ENCODE measurements at regions not wholly inside any gene's neighbourhood (a gene's known extent, or its start where the extent isn't known, plus 50 kb on each side); places are given as distances from the start of the nearest gene placed in this dataset.
"Not testable (repeated sequence)": the region's sequence is repeated elsewhere in the genome, so short reads cannot be mapped to it uniquely, and the experiment has no call there.

GRCh38 chr17:45576527-45577307, 86.2 kb upstream of the PLEKHM1 start:
- not testable (repeated sequence) for H3K4me3 ChIP-seq (ENCODE audit: low read length in 2 of 2); H3K27me3 ChIP-seq (ENCODE audit: control insufficient read depth in 3 of 3, insufficient read depth in 3 of 3, low read depth in 1 of 3, low read length in 3 of 3); H3K4me2 ChIP-seq (ENCODE audit: insufficient read depth, low read length, poor library complexity, severe bottlenecking); H3K18ac ChIP-seq (ENCODE audit: low read length); H4K91ac ChIP-seq (ENCODE audit: low read depth, low read length, poor library complexity); DNase-seq (ENCODE audit: low spot score); H3K4ac ChIP-seq (ENCODE audit: low read length); H4K8ac ChIP-seq (ENCODE audit: low read depth, low read length); H3K9me3 ChIP-seq (replicated peaks in 1 of 2; ENCODE audit: control insufficient read depth in 2 of 2, insufficient read depth in 1 of 2, low read depth in 1 of 2, low read length in 2 of 2); H3K14ac ChIP-seq (ENCODE audit: low read length); H3K23ac ChIP-seq (ENCODE audit: low read depth, low read length, poor library complexity); H3K9ac ChIP-seq (ENCODE audit: low read depth, low read length, poor library complexity); H3K27ac ChIP-seq (replicated peaks; ENCODE audit: low read length); H3K4me1 ChIP-seq (ENCODE audit: control insufficient read depth in 2 of 2, insufficient read depth in 1 of 2, low read depth in 1 of 2, low read length in 2 of 2); H2AFZ ChIP-seq (ENCODE audit: low read length); H2BK15ac ChIP-seq (ENCODE audit: low read length); H2AK5ac ChIP-seq (ENCODE audit: low read depth, low read length); H2BK5ac ChIP-seq (ENCODE audit: low read length); H2BK12ac ChIP-seq (ENCODE audit: low read length); H2BK120ac ChIP-seq (ENCODE audit: low read depth, low read length)
- H3K36me3 ChIP-seq (replicated peaks in 1 of 2; ENCODE audit: control insufficient read depth in 2 of 2, insufficient read depth in 2 of 2, low read length in 2 of 2) = peaks cover 5 to 72% of the 10 kb centered on the region in 2 donors
- H3K79me1 ChIP-seq (ENCODE audit: low read depth, low read length) = peaks cover 17% of the 10 kb centered on the region
- WGBS, 2 donors (ENCODE audit: extremely low coverage in 2 of 2, insufficient read length in 2 of 2, insufficient replicate concordance in 1 of 2) = no CpG with 5 or more reads among the region's 10 CpGs

- Histone ChIP-seq H3K14ac (ENCODE audit: low read length) (no peak overlapping the region), H3K4ac (ENCODE audit: low read length) (no peak overlapping the region), H3K4me3 (ENCODE audit: low read length in 2 of 2) (no peak overlapping the region), H3K9ac (ENCODE audit: low read depth, low read length, poor library complexity) (no peak overlapping the region), H3K36me3 (replicated peaks in 1 of 2; ENCODE audit: control insufficient read depth in 2 of 2, insufficient read depth in 2 of 2, low read length in 2 of 2) (peaks cover 6 to 82% of the 10 kb centered on the region in 2 donors), H3K9me3 (replicated peaks in 1 of 2; ENCODE audit: control insufficient read depth in 2 of 2, insufficient read depth in 1 of 2, low read depth in 1 of 2, low read length in 2 of 2) (no peaks in the 10 kb centered on the region), H3K27ac (replicated peaks; ENCODE audit: low read length) (no peak overlapping the region), H3K23ac (ENCODE audit: low read depth, low read length, poor library complexity) (no peak overlapping the region), H2BK12ac (ENCODE audit: low read length) (no peak overlapping the region), H2BK120ac (ENCODE audit: low read depth, low read length) (no peak overlapping the region), H4K91ac (ENCODE audit: low read depth, low read length, poor library complexity) (no peak overlapping the region), H3K27me3 (ENCODE audit: control insufficient read depth in 3 of 3, insufficient read depth in 3 of 3, low read depth in 1 of 3, low read length in 3 of 3) (no peaks in the 10 kb centered on the region), H2BK15ac (ENCODE audit: low read length) (no peak overlapping the region), H2AK5ac (ENCODE audit: low read depth, low read length) (no peak overlapping the region), H4K8ac (ENCODE audit: low read depth, low read length) (no peak overlapping the region), H3K18ac (ENCODE audit: low read length) (no peak overlapping the region), H2BK5ac (ENCODE audit: low read length) (no peak overlapping the region), H2AFZ (ENCODE audit: low read length) (no peak overlapping the region), H3K4me1 (ENCODE audit: control insufficient read depth in 2 of 2, insufficient read depth in 1 of 2, low read depth in 1 of 2, low read length in 2 of 2) (peaks cover 0 to 3% of the 10 kb centered on the region in 2 donors), H3K4me2 (ENCODE audit: insufficient read depth, low read length, poor library complexity, severe bottlenecking) (no peak overlapping the region), H3K79me1 (ENCODE audit: low read depth, low read length) (peaks cover 19% of the 10 kb centered on the region)
- WGBS, 2 donors (ENCODE audit: extremely low coverage in 2 of 2, insufficient read length in 2 of 2, insufficient replicate concordance in 1 of 2) = no CpG with 5 or more reads among the region's 6 CpGs
- DNase-seq (ENCODE audit: low spot score) = no peak
Observed at GRCh38 chr17:45577571-45578279, 87.2 kb upstream of the PLEKHM1 start.

- Histone ChIP-seq H3K18ac (ENCODE audit: low read length) (no peak overlapping the region), H3K36me3 (replicated peaks in 1 of 2; ENCODE audit: control insufficient read depth in 2 of 2, insufficient read depth in 2 of 2, low read length in 2 of 2) (peaks cover 3 to 81% of the 10 kb centered on the region in 2 donors), H3K4me2 (ENCODE audit: insufficient read depth, low read length, poor library complexity, severe bottlenecking) (no peak overlapping the region), H2BK5ac (ENCODE audit: low read length) (no peak overlapping the region), H3K9me3 (replicated peaks in 1 of 2; ENCODE audit: control insufficient read depth in 2 of 2, insufficient read depth in 1 of 2, low read depth in 1 of 2, low read length in 2 of 2) (no peaks in the 10 kb centered on the region), H3K9ac (ENCODE audit: low read depth, low read length, poor library complexity) (no peak overlapping the region), H3K27me3 (ENCODE audit: control insufficient read depth in 3 of 3, insufficient read depth in 3 of 3, low read depth in 1 of 3, low read length in 3 of 3) (no peaks in the 10 kb centered on the region), H3K79me1 (ENCODE audit: low read depth, low read length) (peaks cover 17% of the 10 kb centered on the region), H3K4me3 (ENCODE audit: low read length in 2 of 2) (no peak overlapping the region), H3K4me1 (ENCODE audit: control insufficient read depth in 2 of 2, insufficient read depth in 1 of 2, low read depth in 1 of 2, low read length in 2 of 2) (peaks cover 3% of the 10 kb centered on the region in 2 donors), H2AFZ (ENCODE audit: low read length) (no peak overlapping the region), H3K14ac (ENCODE audit: low read length) (no peak overlapping the region), H3K27ac (replicated peaks; ENCODE audit: low read length) (no peak overlapping the region), H2BK12ac (ENCODE audit: low read length) (no peak overlapping the region), H2AK5ac (ENCODE audit: low read depth, low read length) (no peak overlapping the region), H4K8ac (ENCODE audit: low read depth, low read length) (no peak overlapping the region), H2BK120ac (ENCODE audit: low read depth, low read length) (no peak overlapping the region), H2BK15ac (ENCODE audit: low read length) (no peak overlapping the region), H4K91ac (ENCODE audit: low read depth, low read length, poor library complexity) (no peak overlapping the region), H3K23ac (ENCODE audit: low read depth, low read length, poor library complexity) (no peak overlapping the region), H3K4ac (ENCODE audit: low read length) (no peak overlapping the region)
- no peak for DNase-seq (ENCODE audit: low spot score)
- no CpG with 5 or more reads among the region's 10 CpGs for WGBS, 2 donors (ENCODE audit: extremely low coverage in 2 of 2, insufficient read length in 2 of 2, insufficient replicate concordance in 1 of 2)
Observed at GRCh38 chr17:45578516-45579455, 88.3 kb upstream of the PLEKHM1 start.
